Right lung (tissue), 2 donors: ENCODE measurements at regions not wholly inside any gene's neighbourhood (a gene's known extent, or its start where the extent isn't known, plus 50 kb on each side); places are given as distances from the start of the nearest gene placed in this dataset.

Source experiments
- DNase-seq, 2 donors: peaks; one replicate each; pipeline ENCODE4 v3.0.0-alpha.2; 2013

DNA sequence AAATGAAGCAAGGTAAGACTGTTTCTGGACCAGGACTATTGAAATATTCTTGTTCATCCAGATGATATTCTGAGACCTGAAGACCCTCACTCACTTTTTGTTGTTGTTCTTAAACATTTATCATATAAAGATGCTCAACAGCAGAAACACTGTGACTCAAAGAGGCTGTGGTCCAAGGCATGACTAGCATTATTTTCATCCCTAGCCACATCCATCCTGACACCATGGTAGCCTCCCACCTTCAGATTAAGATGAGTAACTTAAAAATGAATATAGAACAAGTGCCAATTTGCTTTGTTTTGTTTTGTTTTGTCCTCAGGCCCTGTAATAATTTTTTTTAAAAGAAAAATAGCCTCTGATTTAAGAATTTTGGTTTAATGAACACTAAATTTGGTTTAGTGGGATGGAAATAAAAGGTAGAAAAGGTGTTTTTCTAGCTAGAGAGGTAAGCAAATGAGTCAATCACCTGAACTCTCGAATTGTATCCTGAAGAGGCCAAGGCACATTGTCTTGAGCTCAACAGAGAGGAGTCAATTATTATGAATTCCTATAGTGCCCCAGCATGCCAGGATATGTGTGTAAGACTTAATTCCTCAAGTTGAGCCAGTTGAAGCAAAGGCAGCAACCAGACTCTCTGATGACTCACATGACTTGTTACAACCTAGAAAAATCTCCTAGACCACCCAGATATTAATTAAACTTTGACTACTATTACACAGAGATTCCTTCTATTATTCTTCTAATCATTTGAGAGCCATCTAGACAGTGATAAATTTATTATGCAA lies 380.1 kb upstream of the TUSC1 start:
- DNase-seq = no peak

DNA sequence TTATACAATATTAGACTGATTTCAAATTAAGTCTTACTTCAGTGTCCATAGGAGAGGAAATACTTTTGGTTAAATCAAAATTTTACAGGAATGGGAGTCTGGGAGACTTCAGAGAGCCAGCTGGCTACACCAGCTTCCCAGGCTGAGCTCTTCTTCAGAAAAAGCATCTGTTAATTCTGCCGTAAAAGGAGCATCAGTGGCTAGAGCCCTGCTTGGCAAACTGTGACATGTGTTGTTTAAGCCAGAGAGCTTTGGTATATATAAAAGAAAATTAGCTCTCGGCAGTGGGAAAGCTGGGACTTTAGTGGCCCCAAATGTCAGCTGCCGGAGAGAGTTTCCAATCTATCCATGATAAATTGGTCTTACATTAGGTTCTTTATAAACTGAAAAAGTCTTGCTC lies 378.8 kb upstream of the TUSC1 start:
- no peak for DNase-seq

DNA sequence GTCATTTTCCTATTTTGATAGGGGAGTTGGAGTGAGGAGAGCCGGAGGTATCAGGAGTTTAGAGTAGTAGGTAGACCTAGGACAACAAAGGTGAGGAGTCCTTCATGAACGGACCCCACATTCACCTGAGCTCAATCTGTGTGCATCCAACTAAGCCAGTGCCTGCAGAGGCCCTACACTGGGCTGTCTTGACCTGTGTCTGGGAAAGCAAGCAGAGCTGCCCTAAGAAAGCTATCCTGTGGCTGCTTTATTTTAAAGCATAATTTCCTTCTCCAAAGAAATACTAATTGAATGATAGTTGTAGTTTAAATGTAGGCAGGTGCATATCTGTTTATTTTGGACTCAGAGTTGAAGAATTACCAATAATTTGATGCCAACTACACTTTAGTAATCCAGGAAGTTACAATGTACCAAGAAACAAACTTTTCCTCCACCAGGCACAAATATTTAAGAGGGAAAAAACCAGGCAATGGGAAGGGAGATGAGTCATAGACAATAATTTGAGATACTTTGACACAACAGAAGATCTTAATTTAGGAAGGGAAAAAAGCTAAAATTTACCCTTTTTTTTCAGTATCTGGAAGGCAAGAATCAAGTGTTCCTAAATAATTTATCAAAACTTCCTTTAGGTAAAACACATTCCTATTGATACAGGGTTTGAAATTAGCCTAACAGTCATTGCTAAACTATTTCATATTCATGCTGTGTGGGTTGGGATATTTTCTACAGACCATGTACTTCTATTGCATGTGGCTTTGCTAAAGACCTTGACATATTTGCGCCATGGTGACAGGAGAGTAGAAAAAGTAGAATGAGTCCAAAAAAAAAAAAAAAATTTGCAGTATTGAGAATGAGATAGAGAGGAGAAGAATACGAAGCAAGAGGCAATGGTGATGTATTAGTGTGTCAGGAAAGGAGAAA lies 376.6 kb upstream of the TUSC1 start:
- DNase-seq = no peak

DNA sequence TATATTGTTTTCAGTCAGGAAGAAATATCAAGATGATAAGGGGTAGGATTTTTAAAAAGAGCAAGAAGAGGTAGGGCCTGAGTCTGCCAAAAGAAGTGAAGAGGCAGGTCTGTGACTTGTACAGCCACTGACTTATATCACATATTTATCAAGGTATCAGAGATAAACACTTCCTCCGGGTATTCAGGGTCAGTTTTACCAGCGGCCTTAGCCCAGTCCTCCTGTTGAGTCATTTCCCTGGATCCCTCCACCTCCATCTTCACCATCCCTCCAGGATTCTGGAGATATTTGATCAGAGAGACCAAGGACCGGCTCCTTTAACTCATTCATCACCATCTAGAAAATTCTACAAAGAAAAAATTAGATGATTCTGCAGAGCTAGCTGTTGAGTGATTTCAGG lies 375.7 kb upstream of the TUSC1 start:
- no peak for DNase-seq

DNA sequence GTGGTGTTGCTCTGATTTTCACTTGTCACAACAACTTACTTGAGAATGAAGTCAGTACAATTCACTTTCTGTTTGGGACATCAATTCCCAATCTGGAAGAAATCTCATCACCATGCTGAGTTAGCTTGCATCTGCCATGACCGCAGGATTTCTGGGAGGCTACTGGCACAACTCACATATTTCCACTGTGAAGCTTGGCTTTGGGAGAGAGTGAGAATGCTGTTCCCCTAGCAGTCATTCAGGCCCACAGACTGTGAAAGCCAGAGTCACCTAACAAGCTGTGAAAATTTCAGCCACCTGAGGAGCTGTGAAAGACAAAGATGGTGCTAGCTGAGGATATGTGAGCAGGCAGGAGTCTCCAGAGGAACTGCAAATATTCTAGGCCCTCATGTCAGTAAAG lies 365.2 kb upstream of the TUSC1 start:
- no peak for DNase-seq

DNA sequence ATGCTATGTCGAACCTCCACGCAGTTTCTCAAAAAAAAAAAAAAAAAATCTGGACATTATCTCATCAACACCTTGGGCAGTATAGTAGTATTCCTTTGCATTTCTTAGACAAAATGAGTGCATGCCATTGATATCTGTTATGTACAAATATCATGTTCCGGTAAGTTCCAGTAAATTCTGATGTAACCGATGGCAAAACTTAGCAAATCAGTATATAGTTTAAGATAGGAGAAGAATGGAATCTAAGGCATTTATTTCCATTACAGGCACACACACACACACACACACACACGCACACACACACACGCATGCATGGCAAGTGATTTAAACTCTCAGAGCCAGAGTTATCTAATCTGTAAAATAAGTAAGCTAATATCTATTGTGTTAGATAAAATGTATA lies 356.5 kb upstream of the TUSC1 start:
- no peak for DNase-seq

DNA sequence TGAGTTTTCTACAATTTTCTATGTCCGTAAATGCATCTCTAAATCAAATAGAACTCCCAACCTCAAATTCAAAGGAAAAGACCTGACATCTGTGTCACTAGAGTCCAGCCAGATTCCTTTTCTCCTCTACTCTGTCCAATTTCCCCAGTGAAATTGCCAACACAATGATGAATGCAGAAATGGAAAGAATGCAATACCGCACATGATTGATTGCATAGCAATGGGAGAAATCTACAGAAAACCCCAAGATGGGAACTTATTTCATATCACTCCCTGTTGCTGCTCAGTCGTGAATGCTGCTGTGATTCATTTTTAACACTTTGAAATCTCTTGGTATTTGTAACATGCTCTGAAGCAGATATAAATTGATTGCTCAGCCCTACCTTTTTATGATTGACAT lies 355.1 kb upstream of the TUSC1 start:
- DNase-seq = no peak

DNA sequence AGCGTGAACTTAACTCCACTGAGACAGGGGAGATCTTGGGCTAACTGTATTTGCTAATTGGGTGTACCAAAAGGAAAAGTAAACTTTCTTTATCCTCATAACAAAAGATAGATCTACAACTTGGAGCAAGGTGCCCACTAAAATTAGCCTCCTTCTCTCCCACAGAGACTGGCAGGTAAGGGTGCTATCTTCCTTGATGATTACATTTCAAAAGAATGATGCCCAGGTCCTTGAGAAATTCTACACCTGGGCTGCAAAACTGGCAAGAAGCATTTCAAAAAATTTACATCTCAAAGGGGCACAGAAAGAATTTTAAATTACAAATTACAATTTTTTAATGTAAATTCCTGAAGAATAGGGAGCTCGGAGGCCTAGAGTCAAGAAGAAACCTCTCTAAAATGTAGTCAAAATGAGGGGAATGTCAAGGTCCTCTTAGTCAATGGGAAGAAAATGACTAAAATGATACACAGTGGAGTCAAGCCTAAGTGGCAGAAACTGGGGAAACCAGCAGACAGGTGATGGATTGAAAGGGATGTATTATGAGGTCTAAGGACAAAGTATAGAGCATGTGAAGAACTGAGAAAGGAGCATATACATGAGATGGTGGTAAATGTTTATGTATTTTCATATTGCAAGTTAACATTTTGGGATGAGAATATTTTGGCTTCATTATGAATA lies 348.3 kb upstream of the TUSC1 start:
- DNase-seq = no peak

DNA sequence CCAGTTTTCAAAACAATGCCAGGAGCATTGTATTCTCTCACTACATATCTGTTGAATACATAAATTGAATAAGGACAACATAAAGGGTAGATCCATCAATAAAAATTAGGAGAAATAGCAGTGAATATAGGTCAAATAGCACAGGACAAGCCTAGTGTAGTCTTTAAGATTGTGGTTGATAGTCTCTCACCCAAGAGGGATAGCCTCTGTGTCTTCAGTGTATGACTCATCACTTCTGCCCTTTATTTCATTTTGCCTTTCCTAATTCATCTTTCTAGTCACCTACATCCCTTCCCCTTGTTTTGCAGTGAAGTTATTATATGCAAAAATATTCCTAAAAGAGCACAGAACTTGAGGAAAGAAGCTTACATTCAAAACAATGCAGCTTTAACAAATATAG lies 335.0 kb upstream of the TUSC1 start:
- DNase-seq = no peak

DNA sequence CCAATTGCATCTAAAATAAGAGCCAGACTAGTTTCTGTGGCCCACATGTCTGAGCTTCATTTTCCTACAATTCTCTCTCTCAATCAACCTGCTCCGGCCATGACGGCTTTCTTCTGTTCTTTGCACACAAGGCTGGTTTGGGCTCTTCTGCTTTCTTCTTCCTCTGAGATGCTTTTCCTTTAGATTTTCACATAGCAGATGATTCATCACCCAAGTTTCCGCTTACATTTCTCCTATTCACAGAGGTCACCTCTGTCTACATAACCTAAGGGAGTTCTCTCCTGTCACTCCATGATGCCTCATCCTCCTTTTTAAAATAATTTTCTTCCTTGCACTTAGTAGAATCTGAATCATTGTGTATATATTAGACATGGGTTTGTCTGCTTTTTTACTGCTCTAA lies 334.6 kb upstream of the TUSC1 start:
- DNase-seq = no peak

DNA sequence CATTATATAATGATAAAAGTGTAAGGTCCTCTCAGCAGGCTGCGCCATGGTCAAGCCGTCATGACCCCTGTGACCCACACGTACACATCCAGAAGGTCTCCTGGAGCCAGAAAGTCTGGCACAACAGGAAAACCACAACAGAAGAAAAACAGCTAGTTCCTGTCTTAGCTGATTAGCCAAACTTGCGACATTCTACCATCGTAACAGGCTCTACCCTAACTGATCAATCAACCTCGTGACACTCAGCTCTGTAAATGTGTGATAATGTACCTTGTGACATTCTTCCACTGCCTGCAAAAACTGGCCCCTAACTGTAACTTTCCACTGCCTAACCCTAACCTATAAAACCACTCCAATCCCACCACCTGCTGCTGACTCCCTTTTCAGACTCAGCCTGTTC lies 316.4 kb upstream of the TUSC1 start:
- DNase-seq = no peak

DNA sequence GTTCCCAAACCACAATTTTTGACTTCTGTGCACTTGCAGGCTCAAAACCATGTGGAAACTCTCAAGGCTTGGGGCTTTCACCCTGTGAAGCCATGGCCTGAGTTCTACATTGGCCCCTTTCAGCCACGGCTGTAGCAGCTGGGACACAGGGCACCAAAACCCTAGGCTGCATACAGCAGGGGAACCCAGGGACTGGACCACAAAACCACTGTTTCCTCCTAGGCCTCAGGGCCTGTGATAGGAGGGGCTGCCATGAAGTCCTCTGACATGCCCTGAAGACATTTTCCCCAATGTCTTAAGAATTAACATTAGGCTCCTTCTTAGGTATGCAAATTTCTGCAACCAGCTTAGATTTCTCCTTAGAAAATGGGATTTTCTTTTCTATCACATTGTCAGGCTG lies 312.1 kb upstream of the TUSC1 start:
- DNase-seq = no peak

DNA sequence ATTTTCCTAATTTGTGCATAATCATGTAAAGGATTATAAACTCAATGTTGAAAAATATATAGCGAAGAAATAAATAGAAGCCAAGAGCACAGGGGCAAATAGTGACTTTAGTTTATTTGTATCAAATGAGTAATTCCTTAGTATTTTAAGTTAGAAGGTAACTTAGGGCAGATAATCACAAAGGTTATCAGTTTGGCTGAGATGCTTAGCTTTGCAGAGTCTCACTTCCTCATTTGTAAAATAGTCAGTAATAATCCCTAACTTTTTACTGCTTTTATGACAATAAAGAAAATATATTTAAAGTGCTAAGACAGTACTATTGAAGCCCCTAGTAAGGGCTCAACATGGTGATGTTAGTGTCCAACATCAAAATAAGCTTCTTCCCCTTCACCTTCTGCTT lies 297.4 kb upstream of the TUSC1 start:
- no peak for DNase-seq

DNA sequence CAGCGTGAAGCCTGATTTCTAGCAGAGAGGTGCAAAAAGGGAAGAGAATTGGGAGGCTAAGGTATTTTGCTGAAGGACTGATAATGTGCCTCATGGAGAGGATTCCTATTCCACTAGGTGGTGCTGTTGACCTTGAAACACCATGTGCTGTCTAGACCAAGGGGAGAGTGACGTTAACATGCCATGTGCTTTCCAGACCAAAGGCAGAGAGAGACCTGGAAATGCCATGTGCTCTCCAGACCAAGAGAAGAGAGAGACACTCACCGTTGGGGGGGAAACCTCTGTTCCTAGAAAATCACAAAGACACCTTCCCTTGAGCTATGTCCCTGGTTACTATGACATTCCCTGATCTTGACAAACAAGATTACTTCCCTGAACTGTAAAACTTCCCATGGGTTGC lies 286.0 kb upstream of the TUSC1 start:
- DNase-seq = no peak

DNA sequence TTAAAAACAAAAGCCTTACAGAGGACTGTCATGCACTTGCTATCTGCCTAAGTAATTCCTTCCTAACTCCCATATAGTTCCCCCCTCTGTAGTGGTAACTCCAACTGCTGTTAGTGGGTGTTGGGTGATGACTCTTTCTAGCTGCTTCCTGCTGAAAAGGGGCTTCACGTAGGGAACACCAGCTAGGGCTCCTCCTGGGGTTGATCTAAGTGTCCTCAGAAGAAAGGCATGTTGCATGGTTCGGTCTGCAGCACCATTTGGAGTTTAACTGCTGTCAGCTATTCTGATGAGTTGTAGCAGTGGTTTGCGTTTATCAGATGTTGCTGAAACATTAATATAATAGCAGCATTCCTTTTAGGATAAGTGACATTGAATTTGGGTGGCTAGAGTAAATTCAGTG lies 281.9 kb upstream of the TUSC1 start:
- DNase-seq = no peak

DNA sequence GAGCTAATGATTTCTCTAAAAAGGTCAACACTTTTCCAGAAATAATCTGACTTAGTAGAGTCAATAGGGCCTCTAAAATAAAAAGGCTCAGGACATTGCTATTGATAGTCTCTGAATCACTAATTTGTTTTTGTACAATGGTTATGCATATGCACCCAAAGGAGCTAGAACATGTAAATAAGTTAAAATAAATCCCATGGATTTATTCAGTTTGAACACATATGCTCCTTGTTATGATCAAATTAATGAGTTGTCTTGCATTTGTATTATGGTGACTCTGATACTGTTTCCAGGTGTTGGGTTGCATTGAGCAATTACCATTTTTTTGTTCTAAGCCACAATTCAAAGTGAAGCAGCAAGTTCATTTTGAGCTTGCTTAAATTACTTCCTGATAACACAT lies 276.0 kb upstream of the TUSC1 start:
- DNase-seq = no peak

DNA sequence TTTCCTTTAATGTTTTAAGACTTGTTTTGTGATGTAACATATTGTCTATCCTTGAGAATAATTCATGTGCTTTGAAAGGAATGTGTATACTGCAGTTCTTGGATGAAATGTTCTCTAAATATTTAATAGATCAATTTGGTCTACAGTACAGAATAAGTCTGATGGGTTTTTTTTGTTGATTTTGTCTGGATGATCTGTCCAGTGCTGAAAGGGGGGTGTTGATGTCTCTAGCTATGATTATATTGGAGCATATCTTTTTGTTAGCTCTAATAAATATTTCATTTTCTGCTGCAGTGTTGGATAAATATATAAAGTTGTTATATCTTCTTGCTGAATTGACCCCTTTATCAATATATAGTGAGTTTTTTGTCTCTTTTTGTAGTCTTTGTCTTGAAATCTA lies 269.9 kb upstream of the TUSC1 start:
- DNase-seq = no peak

DNA sequence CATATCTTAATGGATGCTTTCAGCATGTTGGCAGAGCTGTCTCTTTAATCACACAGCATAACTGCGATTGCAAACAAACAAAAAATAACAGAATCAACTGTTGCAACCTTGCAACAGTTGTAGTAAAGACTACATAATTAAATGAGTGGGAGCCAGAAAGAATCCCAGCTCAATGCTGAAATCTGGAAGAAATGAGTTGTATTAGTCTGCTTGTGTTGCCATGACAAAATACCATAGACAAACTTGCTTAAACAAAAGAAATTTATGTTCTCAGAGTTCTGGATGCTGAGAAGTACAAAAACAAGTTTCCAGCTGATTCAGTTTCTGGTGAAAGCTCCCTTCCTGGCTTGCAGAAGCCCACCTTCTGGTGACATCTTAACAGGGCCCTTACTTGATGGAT lies 260.9 kb upstream of the TUSC1 start:
- no peak for DNase-seq

DNA sequence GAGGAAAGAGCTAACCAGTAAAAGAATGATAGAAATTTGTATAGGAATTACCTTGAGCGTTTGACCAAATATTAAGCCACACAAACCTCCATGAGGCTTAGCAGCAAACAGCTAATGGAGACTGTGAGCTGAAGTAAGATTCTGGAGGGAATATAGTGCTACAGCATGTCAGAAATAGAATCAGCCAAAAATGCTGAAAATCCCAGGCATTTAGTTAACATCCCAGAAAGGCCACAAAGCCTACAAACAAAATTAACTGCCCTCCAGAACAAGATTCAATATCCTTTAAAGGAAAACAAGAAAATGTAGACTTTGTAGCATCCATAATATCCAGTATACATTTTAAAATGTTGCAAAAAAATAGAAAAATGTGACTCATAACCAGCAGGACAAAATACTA lies 257.8 kb upstream of the TUSC1 start:
- no peak for DNase-seq

DNA sequence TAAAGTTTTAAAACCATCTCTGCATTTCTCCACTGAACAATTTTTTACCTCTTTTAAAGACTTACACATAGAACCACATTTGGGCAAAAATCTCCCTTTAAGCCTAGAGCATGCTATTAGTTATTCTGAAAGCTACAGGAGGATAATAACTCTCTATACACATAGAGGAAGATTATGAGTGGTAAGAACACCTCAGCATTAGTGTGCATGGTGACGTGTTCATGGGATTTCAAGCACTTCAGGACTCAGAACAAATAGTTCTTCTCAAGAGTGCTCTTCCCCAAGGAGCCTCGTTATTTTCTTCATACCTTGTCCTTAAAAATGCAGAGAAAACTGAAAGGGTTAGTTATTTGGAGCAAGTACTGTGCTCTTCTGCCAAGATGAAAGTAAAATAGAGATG lies 256.9 kb upstream of the TUSC1 start:
- no peak for DNase-seq

DNA sequence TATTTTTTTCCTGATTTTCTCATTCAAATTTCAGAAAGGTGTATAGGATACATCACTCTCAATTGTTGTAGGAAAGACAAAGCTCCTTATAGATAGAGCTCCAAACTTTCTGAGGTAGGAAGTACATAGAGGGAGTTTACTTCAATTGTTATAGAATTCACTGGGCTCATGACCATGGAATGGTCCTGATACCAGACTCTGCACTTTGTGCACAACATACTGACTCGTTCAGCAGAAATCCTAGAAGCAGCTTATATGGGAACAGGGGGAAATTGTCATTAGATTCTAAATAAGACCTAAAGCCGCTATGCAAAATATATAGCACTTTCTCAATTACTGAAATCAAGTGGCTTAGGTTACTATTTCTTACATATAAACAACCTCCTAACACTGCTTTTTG lies 240.5 kb upstream of the TUSC1 start:
- no peak for DNase-seq

DNA sequence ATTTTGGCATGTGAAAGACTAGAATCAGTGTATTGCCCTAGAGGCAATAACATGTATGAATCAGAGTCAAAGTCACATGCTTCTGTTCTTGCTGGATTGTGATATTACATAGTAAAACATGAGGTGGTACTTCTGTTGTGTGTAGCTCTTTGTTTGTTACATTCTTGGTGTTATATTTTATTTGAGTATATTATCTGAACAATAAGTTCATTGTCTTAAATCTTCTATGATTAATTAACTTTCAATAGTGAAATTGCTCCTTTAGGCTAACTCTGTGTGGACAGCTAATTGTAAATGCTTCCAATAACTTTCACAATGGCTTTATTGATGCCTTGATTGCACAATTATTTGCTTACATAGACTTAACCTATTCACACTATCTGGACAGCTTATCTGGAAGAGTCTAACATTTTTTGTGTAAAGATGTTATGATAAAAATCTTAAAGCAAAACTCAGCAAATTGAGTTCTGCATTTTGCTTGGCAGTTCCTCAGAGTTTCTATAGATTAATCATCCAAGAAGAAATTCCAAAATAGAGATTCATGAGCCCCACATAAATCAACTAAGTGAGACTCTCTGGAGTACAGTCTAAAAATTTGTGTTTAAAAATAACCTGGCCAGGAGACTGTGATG lies 239.6 kb upstream of the TUSC1 start:
- no peak for DNase-seq
